ENCODE measurements at regions not wholly inside any gene's neighbourhood (a gene's known extent, or its start where the extent isn't known, plus 50 kb on each side); places are given as distances from the start of the nearest gene placed in this dataset.

- TF ChIP-seq CREB1 (CRISPR knock-in tag; IDR thresholded peaks at IDR 0.05) (no peak), NR3C1 (CRISPR knock-in tag; conservative IDR thresholded peaks at IDR 0.05; ENCODE audit: low read depth) (no peak), JUN (CRISPR knock-in tag; IDR thresholded peaks at IDR 0.05) (no peak), ZNF121 (CRISPR knock-in tag; IDR thresholded peaks at IDR 0.05) (no peak), PRRX2 (CRISPR knock-in tag; IDR thresholded peaks at IDR 0.05) (no peak), ESRRA (CRISPR knock-in tag; IDR thresholded peaks at IDR 0.05; ENCODE audit: borderline replicate concordance) (no peak)
- TF ChIP-seq, protein P1, sequence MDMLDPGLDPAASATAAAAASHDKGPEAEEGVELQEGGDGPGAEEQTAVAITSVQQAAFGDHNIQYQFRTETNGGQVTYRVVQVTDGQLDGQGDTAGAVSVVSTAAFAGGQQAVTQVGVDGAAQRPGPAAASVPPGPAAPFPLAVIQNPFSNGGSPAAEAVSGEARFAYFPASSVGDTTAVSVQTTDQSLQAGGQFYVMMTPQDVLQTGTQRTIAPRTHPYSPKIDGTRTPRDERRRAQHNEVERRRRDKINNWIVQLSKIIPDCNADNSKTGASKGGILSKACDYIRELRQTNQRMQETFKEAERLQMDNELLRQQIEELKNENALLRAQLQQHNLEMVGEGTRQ (CRISPR knock-in tag; IDR thresholded peaks at IDR 0.05), result no peak
These were observed 306.1 kb upstream of the ADARB2 start (continued) for GRCh38 chr10:2043379-2043778.

- peaks cover 11% of the 10 kb centered on the region for H3K9me3 Mint-ChIP-seq
- peaks cover 9% of the 10 kb centered on the region for H3K27me3 Mint-ChIP-seq (ENCODE audit: low read depth)
- CTCF ChIA-PET, result no interaction called here
- no peak for TF ChIP-seq SMAD4 (CRISPR knock-in tag; IDR thresholded peaks at IDR 0.05)
- no peak for TF ChIP-seq ATF1 (CRISPR knock-in tag; IDR thresholded peaks at IDR 0.05)
- no peaks in the 10 kb centered on the region for H3K4me1 Mint-ChIP-seq
- no peaks in the 10 kb centered on the region for H3K36me3 Mint-ChIP-seq
- DNase-seq (ENCODE audit: low spot score), result no peak
- H3K4me3 Mint-ChIP-seq, result no peak overlapping the region
- H3K27ac Mint-ChIP-seq, result no peak overlapping the region
- POLR2A ChIA-PET, result no interaction called here
- ATAC-seq, result no peak
These were observed 300.7 kb upstream of the ADARB2 start for GRCh38 chr10:2038036-2038435.

DNA sequence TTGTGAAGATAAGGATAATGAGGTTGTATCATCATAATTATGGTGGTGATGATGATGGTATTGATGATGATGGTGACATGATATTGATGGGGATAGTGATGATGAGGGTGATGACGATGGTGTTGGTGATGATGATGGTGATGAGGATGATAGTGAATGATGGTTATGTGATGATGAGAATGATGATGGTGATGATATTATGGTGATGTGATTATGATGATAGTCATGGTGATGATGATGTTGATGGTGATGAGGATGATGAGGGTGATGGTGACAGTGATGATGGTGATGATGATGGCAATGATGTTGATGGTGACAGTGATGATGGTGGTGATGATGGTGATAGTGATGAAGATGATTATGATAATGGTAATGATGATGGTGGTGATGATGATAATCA is 299.9 kb upstream of the ADARB2 start:
- no peaks in the 10 kb centered on the region for H3K36me3 Mint-ChIP-seq
- ChIA-PET POLR2A (no interaction called here), CTCF (no interaction called here)
- no peaks in the 10 kb centered on the region for H3K4me1 Mint-ChIP-seq
- no peak for DNase-seq (ENCODE audit: low spot score)
- H3K27ac Mint-ChIP-seq, result no peak overlapping the region
- peaks cover 11% of the 10 kb centered on the region for H3K9me3 Mint-ChIP-seq
- ATAC-seq, result no peak
- peaks cover 9% of the 10 kb centered on the region for H3K27me3 Mint-ChIP-seq (ENCODE audit: low read depth)
- no peak overlapping the region for H3K4me3 Mint-ChIP-seq
- TF ChIP-seq GABPB1 (CRISPR knock-in tag; IDR thresholded peaks at IDR 0.05) (no peak), ZNF232 (CRISPR knock-in tag; IDR thresholded peaks at IDR 0.05) (no peak), TCF7 (CRISPR knock-in tag; IDR thresholded peaks at IDR 0.05; ENCODE audit: low read depth) (no peak), NR2C2 (CRISPR knock-in tag; IDR thresholded peaks at IDR 0.05) (no peak), ELF4 (CRISPR knock-in tag; IDR thresholded peaks at IDR 0.05; ENCODE audit: low read depth) (no peak), FOXJ3 (CRISPR knock-in tag; IDR thresholded peaks at IDR 0.05; ENCODE audit: borderline replicate concordance) (no peak), E2F4 (CRISPR knock-in tag; IDR thresholded peaks at IDR 0.05; ENCODE audit: borderline replicate concordance, low read depth) (no peak), IRF2 (CRISPR knock-in tag; IDR thresholded peaks at IDR 0.05; ENCODE audit: borderline replicate concordance, low read depth) (no peak), ZNF423 (CRISPR knock-in tag; IDR thresholded peaks at IDR 0.05) (no peak), ZNF416 (CRISPR knock-in tag; IDR thresholded peaks at IDR 0.05) (no peak), ZSCAN18 (CRISPR knock-in tag; IDR thresholded peaks at IDR 0.05) (no peak), TEAD1 (CRISPR knock-in tag; IDR thresholded peaks at IDR 0.05) (no peak), ZNF512 (CRISPR knock-in tag; IDR thresholded peaks at IDR 0.05; ENCODE audit: borderline replicate concordance) (no peak), NR1H2 (CRISPR knock-in tag; IDR thresholded peaks at IDR 0.05) (no peak), NFATC4 (CRISPR knock-in tag; IDR thresholded peaks at IDR 0.05) (no peak)
- TF ChIP-seq, protein P2, sequence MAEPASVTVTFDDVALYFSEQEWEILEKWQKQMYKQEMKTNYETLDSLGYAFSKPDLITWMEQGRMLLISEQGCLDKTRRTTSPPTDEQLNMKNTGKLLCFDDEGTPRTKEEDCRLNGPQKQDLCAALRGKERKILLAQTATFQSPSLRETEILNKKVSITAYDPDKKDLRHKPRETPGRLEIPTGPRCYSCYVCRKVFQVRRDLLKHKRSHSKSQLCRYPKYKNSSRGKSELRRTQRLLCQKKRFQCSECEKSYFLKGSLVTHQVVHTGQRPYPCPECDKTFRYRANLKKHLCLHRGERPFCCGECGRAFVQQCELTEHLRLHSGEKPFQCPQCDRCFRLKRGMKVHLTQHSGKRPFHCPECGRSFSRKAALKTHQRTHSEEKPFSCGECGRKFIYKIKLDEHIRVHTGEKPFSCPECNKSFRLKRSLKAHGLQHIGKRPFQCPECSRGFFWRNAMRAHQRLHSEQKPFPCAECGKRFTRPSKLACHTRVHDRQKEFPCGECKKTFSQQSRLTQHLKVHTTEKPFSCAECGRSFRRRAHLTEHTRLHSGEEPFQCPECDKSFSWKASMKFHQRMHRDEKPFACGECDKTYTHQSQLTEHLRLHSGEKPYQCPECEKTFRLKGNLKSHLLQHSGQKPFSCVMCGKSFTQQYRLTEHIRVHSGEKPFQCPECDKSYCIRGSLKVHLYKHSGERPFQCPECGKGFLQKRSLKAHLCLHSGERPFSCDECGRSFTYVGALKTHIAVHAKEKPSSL (CRISPR knock-in tag; conservative IDR thresholded peaks at IDR 0.05), result no peak
- TF ChIP-seq, protein P3, sequence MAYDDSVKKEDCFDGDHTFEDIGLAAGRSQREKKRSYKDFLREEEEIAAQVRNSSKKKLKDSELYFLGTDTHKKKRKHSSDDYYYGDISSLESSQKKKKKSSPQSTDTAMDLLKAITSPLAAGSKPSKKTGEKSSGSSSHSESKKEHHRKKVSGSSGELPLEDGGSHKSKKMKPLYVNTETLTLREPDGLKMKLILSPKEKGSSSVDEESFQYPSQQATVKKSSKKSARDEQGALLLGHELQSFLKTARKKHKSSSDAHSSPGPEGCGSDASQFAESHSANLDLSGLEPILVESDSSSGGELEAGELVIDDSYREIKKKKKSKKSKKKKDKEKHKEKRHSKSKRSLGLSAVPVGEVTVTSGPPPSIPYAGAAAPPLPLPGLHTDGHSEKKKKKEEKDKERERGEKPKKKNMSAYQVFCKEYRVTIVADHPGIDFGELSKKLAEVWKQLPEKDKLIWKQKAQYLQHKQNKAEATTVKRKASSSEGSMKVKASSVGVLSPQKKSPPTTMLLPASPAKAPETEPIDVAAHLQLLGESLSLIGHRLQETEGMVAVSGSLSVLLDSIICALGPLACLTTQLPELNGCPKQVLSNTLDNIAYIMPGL (CRISPR knock-in tag; IDR thresholded peaks at IDR 0.05), result no peak
